Anterior cingulate cortex (tissue), 58 donors: ENCODE measurements at regions not wholly inside any gene's neighbourhood (a gene's known extent, or its start where the extent isn't known, plus 50 kb on each side); places are given as distances from the start of the nearest gene placed in this dataset.
"Not testable (repeated sequence)": the region's sequence is repeated elsewhere in the genome, so short reads cannot be mapped to it uniquely, and the experiment has no call there.

Experiments
- DNase-seq, 58 donors: peaks; one replicate each; lab custom pipeline; 2025; lab: John Stamatoyannopoulos, UW

DNA sequence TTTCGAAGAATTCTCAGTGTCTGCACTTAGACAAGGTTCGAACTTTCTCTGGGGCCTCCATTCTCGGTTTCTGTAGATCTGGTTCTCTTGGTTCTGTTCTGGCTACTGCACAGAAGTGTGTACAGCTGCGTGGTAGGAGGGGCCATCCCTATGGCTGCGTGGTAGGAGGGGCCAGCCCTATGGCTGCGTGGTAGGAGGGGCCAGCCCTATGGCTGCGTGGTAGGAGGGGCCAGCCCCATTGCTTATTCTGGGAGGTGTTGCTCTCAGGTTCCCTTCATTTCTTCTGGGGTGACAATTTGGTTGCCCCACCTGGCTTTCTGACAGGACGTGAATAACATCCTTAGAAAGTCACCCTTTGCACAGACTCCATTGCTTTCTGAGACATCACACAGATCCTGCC, 65.2 kb upstream of the CHST15 start:
- no peak for DNase-seq

DNA sequence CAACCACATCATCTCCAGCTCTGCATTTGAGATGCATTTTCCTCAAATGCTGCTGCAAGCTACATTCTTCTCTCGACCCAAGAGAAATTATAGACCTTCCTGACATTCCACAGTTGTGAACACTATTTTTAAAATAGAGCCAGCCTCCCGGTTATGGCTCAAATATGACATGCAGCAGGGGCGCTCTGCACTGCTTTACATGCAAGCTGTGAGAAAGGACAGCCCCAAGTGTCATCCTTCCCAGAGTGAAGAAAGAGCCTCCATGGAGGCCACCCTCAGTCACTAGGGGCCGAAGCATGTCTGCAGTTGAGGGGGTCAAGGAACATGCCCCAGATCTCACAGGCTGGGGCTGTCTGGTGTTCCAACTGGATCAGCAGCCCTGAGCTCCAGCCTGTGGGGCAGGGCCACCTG, 63.9 kb upstream of the CHST15 start:
- no peak for DNase-seq

DNA sequence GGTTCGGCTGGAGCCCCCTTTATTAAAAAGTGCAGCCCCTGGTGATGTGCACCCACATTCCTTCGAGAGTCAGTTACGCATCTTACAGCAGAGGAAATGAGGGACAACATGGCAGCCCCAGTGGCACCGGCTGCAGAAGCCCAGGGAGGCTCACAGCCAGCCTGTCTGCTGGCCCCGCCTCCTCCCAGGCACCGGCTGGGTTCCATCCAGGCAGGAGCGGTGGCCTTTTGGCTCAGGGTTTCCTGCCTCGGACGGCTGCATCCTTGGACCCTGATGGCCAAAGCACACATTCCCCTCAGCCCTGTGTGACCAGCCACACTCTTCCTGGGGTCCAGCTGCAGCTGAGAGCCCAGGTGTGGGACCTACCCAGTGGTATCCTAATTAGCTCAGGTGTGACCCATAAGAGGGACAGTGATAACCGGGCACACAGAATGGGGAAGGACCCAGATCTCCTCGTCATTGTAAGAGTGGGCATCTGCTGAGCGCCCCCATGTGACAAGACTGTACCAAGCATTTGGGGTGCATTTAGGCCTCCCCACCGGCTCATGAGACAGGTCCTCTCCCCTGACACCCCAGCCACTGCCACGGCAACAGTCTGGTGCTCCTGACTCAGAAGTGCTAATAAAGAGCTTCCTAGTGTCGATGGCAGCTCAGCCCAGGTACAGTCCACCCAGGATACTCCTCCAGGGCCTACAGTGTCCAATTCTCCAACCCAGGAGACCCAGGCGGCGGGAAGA, 63.3 kb upstream of the CHST15 start:
- no peak for DNase-seq

DNA sequence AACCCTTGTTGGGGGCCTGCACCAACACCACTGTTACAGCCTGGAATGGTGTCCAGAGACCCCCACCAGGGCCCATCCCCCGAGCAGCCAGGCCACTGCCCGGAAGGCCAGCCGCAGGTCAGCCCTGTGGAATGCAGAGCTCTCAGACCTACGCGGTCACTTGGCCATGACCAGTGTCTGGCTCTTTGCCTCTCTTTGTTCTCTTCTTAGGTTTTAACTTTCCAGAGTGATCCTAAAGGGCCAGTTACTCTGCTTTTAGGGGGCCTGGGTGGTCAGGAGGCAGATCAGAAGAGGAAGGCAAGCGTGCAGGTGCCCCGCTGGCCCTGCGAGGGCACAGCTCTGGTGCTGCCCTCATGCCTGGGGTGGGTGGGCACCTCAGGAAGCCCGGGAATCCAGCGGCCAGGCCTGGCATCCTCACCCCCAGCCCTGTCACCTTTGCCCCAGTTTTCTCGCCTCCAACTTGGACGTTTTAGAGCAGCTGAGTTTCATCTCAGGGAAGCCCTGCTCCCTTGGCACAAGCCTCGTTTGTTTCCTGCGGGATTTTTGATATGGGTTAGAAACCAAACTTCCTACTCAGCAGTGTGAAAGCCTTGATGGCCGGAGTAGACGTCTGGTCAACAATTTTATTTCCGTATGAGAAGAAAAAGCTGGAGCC, 62.5 kb upstream of the CHST15 start:
- no peak for DNase-seq

DNA sequence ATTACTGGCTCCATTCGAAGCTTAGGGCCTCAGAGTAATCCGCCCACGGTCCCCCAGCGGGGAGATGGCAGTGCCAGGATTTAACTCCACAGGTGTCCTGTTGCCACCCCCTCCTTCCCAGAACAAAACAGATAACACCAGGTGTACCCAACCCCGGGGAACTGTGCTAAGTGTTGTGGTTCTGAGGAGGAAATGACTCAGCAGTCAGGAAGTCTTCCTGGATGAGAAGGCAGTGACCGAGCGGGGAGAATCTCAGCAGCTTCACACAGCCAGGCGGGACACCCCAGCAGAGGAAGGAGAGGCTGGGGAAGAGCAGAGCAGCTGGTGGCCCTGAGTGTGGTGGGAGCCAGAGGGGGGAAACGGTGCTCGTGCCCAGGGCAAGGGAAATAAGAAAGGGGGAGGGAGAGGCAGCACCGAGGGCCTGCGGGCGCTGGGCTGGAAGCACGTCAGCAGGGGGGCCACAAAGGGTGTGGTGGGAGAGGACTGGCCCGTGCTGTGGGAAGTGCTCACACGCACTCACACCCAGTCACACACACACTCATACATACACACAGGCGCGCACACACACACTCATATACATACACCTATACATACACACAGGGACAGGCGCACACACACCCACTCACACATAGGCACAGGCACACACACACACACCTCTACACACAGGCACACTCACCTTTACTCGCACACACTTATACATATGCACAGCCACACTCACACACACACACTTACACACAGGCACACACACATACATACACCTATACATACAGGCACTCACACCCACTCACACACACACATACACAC, 59.8 kb upstream of the CHST15 start:
- DNase-seq: no peak

DNA sequence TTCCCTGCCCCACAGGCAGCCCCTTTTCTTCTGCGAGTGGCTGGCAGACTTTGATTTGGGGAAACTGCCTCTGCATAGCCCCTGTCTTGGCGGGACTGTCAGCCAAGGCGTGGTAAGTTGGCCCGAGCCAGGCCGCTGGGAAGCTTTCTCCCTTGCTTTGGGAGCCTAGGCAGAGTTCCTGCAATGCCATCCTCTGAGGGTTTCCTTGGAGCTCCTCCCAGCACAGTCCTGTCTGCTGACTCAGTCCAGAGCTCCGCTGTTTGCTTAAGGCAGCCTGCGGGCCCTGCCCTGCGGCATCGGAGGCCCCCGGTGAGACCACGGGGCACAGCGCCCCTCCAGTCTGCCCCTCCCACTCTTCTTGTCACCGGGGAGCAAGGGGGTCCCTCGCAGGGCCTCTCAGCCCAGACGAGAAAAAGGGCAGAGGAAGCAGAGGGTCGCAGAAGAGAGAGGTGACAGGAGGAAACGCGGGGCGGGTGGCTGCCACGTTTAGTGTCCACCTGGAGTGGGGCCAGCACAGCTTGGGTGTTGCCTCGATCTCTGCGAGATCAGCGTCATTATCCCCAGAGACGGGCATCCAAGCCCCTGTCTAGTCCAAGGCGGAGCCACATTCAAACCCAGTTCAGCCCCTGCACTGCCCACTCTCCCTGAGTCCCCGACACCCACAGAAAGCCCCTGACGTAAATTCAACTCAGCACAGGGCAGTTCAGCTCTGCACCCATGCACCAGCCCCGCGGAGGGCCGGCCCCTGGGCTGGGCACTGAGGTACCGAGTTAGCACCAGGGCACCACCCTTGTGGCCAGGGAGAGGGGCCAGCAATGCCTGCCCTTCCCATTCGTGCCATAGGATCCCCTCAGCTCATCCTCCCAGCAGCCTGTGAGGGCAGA, 59.0 kb upstream of the CHST15 start:
- peak in 6 of 58 donors; percentile 14 to 61 (median 28) for DNase-seq

DNA sequence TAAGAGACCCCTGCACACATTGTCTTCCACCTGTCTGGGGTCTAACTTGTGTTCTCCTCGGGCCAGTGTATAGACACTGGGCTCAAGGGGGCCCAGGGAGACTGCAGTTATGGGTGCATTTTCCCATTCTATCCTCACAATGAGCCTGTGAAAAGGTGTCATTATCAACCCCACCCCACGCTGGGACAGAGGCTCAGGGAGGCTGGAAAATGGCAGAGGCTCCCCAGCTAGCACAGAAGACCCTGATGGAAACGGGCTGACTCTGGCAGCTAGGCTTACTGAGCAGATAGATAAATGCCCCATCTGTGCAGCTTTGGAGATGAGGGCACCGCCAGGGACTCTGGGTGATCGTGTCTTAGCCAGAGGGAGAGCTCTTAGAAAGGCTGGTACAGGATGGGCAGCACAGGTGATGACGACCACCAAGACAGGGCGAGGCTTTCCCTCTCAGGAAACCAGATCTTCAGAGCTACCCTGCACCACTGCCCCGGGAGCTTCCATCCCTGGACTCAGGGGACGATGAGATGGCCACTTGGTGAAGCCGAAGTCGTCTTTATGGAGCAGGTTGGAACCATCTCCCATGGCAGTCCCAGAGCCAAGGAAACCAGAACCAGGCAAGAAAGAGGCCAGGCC, 58.2 kb upstream of the CHST15 start:
- no peak for DNase-seq

DNA sequence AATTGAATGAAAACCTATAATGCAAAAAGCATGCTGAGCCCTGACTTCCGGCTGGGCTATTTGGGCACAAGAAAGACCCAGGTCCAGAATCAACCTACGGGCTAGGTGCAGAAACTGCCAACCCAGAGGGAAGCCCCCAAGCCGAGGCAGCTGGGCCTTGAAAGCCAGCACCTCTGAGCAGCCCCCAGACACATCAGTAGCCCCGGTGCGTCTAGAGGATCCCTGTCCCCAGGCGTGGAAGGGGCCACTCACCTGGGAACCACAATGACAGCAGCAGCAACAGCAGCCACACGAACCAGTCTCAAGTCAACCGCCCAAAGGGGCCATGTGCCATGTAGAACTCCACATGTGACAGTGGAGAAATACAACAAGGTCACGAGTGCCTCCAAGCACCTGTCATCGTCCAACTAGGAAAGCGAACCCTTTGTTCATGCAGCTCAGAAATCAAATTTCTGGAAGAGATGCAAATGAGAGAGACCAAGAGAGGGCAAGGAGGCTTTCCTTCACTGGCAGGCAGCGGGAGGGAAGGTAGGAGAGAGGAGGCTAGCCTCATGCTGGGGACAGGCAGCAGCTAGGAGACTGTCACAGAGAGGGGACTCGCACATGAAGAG, 57.5 kb upstream of the CHST15 start:
- no peak for DNase-seq

DNA sequence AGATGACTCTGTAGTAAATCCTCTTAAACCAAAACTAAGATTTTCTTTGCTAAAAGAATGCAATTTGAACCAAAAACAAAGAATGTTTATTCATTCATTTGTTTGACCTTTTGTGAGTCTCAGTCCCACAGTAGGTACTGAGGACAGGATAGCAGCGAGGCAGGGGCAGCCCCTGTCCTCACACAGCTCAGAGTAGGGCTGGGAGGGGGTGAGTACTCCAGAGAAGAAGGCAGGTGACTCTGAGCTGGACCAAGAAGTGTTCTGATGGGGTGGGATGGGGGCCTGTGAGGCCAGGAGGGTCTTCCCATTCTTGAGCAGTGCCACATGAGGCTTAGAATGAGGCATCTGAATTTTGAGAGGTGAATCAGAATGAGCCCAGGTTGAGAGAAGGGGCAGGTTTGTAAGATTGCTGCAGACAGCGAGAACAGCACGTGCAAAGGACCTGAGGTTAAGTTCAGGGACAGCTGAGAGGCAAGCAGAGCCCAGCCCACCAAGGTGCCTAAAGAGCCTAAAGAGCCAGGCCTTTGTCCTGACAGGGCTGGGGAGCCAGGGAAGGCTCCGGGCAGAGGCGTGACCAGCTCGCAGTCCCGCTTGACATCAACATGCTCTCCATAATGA, 56.9 kb upstream of the CHST15 start:
- DNase-seq: no peak

DNA sequence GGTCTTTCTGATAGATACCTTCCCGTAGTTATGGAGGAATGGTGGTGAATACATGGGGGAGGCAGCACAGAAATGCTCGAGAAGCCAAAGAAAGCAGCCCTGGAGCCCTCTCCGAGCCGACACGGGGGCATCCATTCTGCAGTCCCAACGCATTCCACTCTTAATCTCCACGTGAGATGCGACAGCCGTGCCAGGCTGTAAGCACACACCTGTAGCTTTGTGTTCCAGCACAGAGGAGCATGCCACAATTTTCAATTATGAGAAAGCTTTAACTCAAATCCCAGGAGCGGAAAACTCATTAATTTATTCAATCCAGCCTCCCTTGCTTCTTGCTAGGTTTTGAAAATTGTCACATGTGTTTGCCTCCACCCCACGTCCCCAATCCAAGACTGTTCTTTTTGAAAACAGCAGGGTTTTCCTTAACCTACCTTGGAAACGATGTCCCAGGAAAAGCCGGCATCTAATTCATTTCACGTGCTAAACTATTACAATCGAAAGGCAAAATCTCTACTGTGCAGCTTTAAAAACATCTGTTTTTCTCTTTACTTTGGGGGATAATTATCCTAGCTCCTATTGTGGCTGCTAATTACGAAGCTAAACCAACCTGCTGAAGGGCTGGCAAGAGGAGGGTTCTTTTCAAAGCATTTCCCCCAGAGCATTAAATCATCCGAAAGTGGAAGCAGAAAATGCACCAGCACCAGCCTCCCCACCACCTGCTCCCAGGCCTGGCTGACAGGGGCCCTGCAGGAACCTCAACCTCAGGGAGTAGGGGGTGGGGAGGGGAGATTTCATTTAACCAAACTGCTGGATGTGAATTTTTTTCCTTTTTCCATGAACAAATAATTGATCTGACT, 56.0 kb upstream of the CHST15 start:
- no peak for DNase-seq

DNA sequence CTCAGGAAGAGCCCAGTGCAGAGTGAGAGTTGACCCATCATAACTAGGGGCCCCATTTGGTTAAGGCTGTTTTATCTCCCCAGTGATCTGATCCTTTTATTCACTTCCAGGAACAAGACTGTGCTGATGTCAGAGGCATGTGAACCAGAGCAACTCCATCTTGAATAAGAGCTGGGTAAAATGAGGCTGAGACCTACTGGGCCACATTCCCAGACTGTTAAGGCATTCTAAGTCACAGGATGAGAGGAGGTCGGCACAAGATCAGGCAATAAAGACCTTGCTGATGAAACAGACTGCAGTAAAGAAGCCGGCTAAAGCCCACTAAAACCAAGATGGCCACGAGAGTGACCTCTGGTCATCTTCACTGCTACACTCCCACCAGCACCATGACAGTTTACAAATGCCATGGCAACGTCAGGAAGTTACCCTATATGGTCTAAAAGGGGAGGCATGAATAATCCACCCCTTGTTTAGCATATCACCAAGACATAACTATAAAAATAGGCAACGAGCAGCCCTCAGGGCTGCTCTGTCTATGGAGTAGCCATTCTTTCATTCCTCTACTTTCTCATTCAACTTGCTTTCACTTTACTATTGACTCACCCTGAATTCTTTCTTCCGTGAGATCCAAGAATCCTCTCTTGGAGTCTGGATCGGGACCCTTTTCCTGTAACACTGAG, 55.3 kb upstream of the CHST15 start:
- not testable (repeated sequence) for DNase-seq

DNA sequence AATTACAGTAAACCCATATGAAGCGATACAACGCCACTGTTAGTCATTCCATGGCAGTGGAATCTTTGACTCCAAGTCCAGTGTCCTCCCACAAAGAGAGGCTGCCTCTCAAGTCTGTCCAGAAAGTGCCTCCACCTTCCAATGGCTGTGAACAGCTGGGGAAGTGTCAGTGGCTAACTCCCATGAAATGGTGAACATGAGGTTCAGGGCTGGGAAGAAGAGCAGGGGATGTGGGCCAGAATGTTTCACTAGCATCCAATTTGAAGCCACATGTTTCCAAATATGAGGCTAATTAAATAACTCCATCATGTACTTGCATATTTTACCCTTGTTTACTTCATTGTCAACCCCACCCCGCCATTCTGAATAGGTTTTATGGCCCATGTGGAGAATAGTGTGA, 53.1 kb upstream of the CHST15 start:
- DNase-seq: no peak

DNA sequence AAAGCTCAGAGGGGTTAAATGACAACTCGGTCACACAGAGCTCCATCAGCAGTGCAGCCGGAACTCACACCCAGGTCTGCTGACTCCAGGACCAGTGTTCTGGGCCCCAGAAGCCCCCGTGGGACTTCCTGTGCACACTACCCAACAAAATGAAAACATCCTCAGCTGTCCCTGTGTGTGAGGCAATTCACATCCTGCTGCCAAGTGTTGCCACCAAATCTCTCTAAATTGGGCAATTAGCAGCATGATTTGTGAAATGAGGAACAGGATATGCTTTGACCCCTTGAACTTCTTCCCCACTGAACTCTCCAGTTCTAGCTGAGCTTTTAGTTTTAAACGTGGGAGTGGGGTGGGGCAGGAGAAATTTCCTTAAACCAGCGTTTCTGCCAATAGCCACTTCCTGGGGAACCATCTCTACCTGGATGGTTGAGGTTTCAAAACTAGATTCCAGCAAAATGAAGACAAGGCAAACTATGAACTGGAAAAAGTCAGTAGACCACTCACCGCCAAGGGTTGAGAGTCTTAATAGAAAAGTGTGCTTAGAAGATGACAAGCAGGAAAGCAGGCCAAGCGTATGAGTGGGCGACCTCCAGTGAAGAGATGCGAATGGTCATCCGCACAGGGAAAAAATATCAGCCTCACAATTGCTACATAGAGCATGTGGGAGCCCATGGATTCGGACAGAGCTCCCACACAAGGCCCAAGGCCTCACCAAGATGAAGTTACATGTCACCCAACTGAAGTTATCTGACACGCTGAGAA, 51.9 kb upstream of the CHST15 start:
- peak in 3 of 58 donors; percentile 17 to 29 (median 27) for DNase-seq

DNA sequence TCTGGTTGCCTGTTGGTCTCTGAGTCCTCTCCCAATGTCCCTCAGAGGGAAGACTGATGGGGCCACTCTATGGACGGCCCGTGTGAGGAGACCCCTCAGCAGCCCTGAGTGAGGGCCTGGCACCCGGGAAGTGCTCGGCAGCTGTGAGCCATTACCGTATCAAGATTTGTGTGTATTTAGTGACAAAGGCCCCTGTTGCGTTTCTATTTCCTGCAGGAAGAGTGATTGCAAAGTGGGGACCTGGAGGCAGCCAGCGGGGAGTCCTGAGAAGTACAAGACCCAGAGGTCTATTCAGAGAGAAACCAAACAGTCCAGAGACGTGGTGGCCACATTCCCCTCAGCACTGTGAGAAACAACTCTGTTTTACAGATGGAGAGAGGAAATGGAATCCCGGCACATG, 51.1 kb upstream of the CHST15 start:
- no peak for DNase-seq

DNA sequence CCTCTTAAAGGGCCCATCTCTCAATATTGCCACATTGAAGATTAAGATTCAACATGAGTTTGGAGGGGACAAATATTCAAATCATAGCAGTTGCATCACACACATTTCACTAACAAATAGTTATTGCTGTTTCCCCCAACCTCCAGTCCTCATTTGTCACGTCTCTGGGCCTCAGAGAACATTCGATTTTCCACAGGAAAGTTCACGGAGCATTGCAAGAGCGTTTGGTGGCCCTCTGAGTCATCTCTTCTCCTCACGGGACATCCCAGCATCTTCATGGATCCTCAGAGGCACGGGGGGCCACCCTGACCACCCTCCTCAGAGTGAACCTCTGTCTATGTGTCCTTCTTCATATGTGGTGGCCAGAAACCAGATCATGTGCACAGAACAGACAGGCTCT, 50.3 kb upstream of the CHST15 start:
- DNase-seq: no peak
